A549 (cell line): ENCODE measurements at regions not wholly inside any gene's neighbourhood (a gene's known extent, or its start where the extent isn't known, plus 50 kb on each side); places are given as distances from the start of the nearest gene placed in this dataset.

Source experiments
- CEBPB ChIP-seq, 2 experiments: fragments of >200 bp in 1 of 2; sonication (Bioruptor Twin) in 1 of 2; formaldehyde crosslinking in 1 of 2; IDR thresholded peaks; 2 replicates each; pipeline ENCODE4 v1.6.1; 2012 to 2016
- CHD2 ChIP-seq: fragments of 150-350 bp; IDR thresholded peaks from 2 replicates; pipeline ENCODE4 v1.6.1; 2014; ENCODE audit warnings: low read length; ENCODE audit not compliant: partially characterized antibody
- FOXS1 ChIP-seq: fragments of 250-450 bp; sonication (Bioruptor Pico); IDR thresholded peaks from 2 replicates; pipeline ENCODE4 v1.5.0; 2020; ENCODE audit warnings: mild to moderate bottlenecking, moderate library complexity
- GATA3 ChIP-seq: IDR thresholded peaks from 2 replicates; pipeline ENCODE4 v1.6.1; 2012; ENCODE audit warnings: borderline replicate concordance
- MAFK ChIP-seq: fragments of 450-650 bp; IDR thresholded peaks from 2 replicates; pipeline ENCODE4 v1.6.1; 2014; ENCODE audit not compliant: partially characterized antibody
- POLR2A ChIP-seq: IDR thresholded peaks from 2 replicates; pipeline ENCODE4 v1.6.1; 2012; ENCODE audit warnings: mild to moderate bottlenecking, low read length
- RAD21 ChIP-seq, 2 experiments: fragments of >200 bp in 1 of 2; sonication (Bioruptor Twin) in 1 of 2; formaldehyde crosslinking in 1 of 2; IDR thresholded peaks in 1 of 2; conservative IDR thresholded peaks in 1 of 2; 2 replicates in 1 of 2; 3 replicates in 1 of 2; pipeline ENCODE4 v1.6.1; 2012 to 2018; ENCODE audit warnings: inconsistent platforms in 1 of 2
- RFX5 ChIP-seq: fragments of 450-650 bp; IDR thresholded peaks from 2 replicates; pipeline ENCODE4 v1.7.1; 2014; ENCODE audit warnings: antibody characterized with exemption, mild to moderate bottlenecking, moderate library complexity
- TFCP2L1 ChIP-seq: fragments of 250-450 bp; sonication (Bioruptor Pico); IDR thresholded peaks from 2 replicates; pipeline ENCODE4 v1.5.0; 2021; ENCODE audit warnings: mild to moderate bottlenecking
- TP53 ChIP-seq: fragments of 250-450 bp; sonication (Bioruptor Pico); IDR thresholded peaks from 2 replicates; pipeline ENCODE4 v1.5.0; 2021; ENCODE audit warnings: mild to moderate bottlenecking, moderate library complexity
- ZFP36 ChIP-seq: fragments of 450-650 bp; IDR thresholded peaks from 2 replicates; pipeline ENCODE4 v1.6.1; 2014; ENCODE audit warnings: borderline replicate concordance; ENCODE audit not compliant: partially characterized antibody
- TF ChIP-seq, protein P1 (sequence below): fragments of >200 bp; sonication (Bioruptor Twin); formaldehyde crosslinking; IDR thresholded peaks from 3 replicates; pipeline ENCODE4 v1.5.1; 2016
- TF ChIP-seq, protein P2 (sequence below): fragments of 450-650 bp; IDR thresholded peaks from 2 replicates; pipeline ENCODE4 v1.6.1; 2014; ENCODE audit warnings: antibody characterized with exemption
- TF ChIP-seq, protein P3 (sequence below): fragments of 150-350 bp; IDR thresholded peaks from 2 replicates; pipeline ENCODE4 v1.6.1; 2014; ENCODE audit warnings: low read depth, mild to moderate bottlenecking, low read length

DNA sequence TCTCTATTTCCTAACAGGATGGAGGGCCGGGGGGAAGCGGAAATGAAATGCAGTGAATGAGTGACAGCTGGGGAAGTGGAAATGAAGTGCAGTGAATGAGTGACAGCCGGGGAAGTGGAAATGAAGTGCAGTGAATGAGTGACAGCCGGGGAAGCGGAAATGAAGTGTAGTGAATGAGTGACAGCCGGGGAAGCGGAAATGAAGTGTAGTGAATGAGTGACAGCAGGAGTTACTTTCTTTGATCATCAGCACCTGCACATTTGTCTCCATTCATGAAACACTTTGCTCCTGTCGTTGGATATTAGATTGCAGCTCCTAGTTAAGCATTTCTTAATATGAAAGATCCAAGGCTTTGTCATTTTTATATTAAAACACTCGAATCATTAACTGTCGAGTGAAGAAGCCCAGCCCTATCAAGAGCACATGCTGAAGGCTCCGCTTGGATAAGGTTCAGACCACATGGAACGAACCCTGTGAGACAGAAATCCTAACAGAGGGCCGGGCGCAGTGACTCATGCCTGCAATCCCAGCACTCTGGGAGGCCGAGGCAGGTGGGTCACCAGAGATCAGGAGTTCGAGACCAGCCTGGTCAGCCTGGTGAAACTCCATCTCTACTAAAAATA lies 406.0 kb upstream of the ADARB2 start:
- no peak for TF ChIP-seq CHD2
- TF ChIP-seq, protein P1, sequence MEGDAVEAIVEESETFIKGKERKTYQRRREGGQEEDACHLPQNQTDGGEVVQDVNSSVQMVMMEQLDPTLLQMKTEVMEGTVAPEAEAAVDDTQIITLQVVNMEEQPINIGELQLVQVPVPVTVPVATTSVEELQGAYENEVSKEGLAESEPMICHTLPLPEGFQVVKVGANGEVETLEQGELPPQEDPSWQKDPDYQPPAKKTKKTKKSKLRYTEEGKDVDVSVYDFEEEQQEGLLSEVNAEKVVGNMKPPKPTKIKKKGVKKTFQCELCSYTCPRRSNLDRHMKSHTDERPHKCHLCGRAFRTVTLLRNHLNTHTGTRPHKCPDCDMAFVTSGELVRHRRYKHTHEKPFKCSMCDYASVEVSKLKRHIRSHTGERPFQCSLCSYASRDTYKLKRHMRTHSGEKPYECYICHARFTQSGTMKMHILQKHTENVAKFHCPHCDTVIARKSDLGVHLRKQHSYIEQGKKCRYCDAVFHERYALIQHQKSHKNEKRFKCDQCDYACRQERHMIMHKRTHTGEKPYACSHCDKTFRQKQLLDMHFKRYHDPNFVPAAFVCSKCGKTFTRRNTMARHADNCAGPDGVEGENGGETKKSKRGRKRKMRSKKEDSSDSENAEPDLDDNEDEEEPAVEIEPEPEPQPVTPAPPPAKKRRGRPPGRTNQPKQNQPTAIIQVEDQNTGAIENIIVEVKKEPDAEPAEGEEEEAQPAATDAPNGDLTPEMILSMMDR, result no peak
- no peak for TF ChIP-seq POLR2A
- TF ChIP-seq, protein P2, sequence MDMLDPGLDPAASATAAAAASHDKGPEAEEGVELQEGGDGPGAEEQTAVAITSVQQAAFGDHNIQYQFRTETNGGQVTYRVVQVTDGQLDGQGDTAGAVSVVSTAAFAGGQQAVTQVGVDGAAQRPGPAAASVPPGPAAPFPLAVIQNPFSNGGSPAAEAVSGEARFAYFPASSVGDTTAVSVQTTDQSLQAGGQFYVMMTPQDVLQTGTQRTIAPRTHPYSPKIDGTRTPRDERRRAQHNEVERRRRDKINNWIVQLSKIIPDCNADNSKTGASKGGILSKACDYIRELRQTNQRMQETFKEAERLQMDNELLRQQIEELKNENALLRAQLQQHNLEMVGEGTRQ, result no peak
- TF ChIP-seq RFX5, result no peak
- TF ChIP-seq FOXS1, result no peak
- TF ChIP-seq ZFP36, result no peak
- TF ChIP-seq, protein P3, sequence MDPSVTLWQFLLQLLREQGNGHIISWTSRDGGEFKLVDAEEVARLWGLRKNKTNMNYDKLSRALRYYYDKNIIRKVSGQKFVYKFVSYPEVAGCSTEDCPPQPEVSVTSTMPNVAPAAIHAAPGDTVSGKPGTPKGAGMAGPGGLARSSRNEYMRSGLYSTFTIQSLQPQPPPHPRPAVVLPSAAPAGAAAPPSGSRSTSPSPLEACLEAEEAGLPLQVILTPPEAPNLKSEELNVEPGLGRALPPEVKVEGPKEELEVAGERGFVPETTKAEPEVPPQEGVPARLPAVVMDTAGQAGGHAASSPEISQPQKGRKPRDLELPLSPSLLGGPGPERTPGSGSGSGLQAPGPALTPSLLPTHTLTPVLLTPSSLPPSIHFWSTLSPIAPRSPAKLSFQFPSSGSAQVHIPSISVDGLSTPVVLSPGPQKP, result no peak
- no peak for TF ChIP-seq GATA3
- no peak for TF ChIP-seq RAD21 (conservative IDR thresholded peaks at IDR 0.05 in 1 of 2, IDR thresholded peaks at IDR 0.05 in 1 of 2)
- no peak for TF ChIP-seq MAFK
- TF ChIP-seq CEBPB (IDR thresholded peaks at IDR 0.05), result no peak
- TF ChIP-seq TP53 (CRISPR knock-in tag), result no peak
- TF ChIP-seq TFCP2L1 (CRISPR knock-in tag), result no peak
